NCI-H2029 treated with DMSO at 0.1 percent for 48 hours (cell line): ENCODE measurements at regions not wholly inside any gene's neighbourhood (a gene's known extent, or its start where the extent isn't known, plus 50 kb on each side); places are given as distances from the start of the nearest gene placed in this dataset.
A peak's percentile ranks its signal among the peaks of the same experiment; 100 is the strongest.
"Not testable (repeated sequence)": the region's sequence is repeated elsewhere in the genome, so short reads cannot be mapped to it uniquely, and the experiment has no call there.

ENCODE experiments used
- DNase-seq: peaks from one replicate; lab custom pipeline; 2025; lab: John Stamatoyannopoulos, UW

GRCh38 chr9:17083258-17083657 is 51.6 kb upstream of the CNTLN start:
- DNase-seq = no peak

- no peak for DNase-seq
These were observed 52.3 kb upstream of the CNTLN start for GRCh38 chr9:17082343-17083064.

GRCh38 chr9:17081814-17082213 is 53.0 kb upstream of the CNTLN start:
- no peak for DNase-seq

DNA sequence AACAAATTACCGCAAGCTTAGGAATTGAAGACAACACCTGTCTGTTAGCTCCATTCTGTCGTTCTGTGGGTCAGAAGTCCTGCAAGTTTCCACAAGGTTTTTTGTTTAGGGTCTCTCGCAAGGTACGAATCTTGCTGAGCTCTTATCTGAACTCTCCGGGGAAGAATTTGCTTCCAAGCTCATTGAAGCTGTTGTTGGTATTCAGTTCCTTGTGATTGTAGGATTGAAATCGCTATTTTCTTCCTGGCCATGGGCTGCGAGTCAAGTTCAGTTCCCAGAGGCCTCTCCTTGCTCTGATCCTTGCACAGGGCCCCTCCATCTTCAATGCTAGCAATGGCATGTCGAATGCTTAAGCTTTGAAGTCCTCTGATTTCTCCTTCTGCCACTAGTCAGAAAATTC is 53.5 kb upstream of the CNTLN start:
- no peak for DNase-seq

DNA sequence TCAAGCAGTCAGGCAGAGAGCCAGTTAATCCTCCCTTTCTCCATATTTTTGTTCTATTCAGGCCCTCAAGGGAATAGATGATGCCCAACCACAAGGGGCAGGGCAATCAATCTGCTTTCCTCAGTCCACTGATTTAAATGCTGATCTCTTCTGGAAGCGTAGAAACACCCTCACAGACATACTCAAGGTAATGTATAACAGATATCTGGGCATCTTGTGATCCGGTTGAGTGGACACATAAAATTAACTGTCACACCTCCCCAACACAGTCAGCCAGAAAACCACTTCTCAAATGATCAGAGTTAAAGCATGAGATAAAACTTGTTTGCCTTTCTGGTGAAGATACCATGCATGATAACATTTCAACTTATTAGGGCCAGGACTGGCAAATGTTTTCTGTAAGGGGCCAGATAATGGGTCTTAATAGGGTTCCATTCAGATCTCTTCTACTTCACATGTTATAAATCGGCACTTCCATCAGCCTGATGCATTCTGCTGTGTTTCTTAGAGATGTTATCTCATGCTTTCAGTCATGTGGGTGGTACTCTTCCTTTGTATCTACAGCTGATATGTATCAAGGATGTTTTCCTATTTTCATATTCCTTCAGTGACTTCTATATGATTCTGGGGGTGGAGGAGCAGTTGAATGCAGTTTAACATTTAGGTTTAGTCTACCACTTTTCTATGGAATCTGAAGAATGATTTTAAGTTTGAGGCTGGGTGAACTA is 58.9 kb upstream of the CNTLN start:
- DNase-seq = no peak

GRCh38 chr9:17075146-17075757 is 59.6 kb upstream of the CNTLN start:
- no peak for DNase-seq

DNA sequence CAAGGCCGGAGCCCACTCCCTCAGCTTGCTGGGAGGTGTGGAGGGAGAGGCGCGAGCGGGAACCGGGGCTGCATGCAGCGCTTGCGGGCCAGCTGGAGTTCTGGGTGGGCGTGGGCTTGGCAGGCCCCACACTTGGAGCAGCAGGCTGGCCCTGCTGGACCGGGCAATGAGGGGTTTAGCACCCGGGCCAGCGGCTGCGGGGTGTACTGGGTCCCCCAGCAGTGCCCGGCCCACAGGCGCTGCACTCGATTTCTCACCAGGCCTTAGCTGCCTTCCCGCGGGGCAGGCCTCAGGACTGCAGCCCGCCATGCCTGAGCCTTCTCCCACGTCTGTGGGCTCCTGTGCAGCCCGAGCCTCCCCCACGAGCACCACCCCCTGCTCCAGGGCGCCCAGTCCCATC is 62.3 kb upstream of the CNTLN start:
- DNase-seq = not testable (repeated sequence)

- no peak for DNase-seq
These were observed 66.2 kb upstream of the CNTLN start for GRCh38 chr9:17068671-17069070.

GRCh38 chr9:17065062-17065461 is 69.8 kb upstream of the CNTLN start:
- DNase-seq = peak; percentile 7

DNA sequence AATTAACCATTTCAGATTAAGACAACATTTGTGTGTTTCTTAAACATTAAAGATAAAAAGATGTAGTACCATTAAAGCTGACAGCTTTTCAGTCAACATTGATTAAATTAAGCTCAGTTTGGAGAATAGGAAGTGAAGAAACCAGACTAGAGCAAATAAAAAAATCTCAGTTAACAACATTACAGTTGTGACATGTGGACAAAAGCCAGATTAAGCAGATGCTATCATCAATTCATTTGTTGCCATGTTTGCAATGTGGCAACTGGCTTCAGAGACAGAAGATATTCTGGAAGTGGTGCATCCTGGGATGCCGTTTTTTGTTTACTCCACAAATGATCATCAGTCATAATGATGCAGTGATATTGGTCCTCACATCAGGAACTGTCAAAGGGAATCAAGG is 70.3 kb upstream of the CNTLN start:
- no peak for DNase-seq

- DNase-seq = peak; percentile 11
These were observed 71.2 kb upstream of the CNTLN start for GRCh38 chr9:17063535-17064135.

DNA sequence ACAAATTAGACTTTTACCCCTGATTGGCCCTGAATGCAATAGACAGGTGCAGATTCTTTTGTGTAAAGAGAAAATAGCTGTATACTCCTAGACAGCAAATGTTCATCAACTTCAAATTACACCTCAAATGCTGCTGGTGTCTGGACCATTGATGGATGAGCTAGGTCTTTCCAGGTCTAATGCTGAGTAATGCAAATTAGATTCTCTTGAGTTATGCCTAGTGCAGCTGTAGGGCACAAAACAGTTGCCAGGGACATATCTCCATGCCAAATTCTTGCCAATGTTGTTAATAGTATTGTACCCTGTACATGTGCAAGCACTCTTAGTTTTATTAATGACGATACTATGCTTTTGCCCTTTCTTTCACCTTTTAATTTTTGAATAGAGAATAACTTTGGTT is 72.3 kb upstream of the CNTLN start:
- no peak for DNase-seq

- DNase-seq = no peak
These were observed 74.4 kb upstream of the CNTLN start for GRCh38 chr9:17060450-17060849.

GRCh38 chr9:17059465-17059864 is 75.4 kb upstream of the CNTLN start:
- no peak for DNase-seq

DNA sequence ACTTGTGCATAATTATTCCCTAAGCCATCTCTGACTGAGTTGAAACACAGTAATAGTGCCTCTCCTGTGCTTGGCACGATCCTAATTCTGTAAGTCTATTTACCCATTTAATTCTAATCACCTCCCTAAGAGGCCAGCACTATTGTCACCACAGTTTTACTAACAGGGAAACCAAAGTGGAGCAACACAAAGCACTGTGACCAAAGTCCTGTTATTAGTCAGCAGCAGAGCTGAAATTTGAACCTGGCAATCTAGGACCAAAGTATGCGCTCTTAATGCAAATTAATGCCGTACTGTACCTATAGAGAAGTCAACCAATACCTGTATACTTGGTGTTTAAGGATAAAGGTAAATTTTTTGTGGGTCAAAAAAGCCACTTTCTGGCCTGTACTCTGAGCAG is 77.1 kb upstream of the CNTLN start:
- no peak for DNase-seq

DNA sequence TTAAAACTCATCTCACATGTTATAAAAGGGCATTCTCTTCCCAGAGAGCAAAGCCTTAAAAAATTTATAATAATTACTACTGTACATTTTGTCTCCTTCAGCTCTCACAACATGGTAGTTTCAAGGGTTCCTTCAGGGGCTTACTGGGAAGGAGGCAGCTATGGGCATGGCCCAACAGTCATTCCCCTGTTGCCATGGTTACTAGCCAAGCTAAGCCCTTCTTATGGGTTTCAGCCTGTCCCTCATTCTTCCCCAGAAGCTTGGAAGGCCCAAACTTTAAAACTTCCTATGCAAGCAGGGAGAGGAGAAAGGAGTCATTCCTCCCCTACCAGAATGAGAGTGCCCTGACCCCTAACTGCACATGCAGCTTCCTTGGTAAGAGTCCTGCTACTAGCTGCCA is 82.2 kb upstream of the CNTLN start:
- no peak for DNase-seq

GRCh38 chr9:17045381-17045940 is 89.4 kb upstream of the CNTLN start:
- DNase-seq = no peak

DNA sequence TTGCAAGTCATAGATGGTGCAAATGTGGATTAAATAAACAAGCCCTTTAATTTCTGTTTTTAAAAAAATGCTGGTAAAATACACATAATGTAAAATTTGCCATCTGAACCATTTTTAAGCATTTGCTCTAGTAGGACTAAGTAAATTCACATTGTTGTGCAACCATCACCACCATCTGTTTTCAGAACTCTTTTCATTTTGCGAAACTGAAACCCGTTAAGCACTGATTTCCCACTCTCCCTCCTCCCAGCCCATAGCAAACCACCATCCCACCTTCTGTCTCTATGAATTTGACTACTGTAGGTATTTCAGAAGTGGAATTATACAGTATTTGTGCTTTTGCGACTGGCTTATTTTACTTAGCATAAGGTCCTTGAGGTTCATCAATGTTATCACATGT is 103.3 kb upstream of the CNTLN start:
- DNase-seq = no peak

- no peak for DNase-seq
These were observed 109.6 kb upstream of the CNTLN start for GRCh38 chr9:17025281-17025680.

- DNase-seq = no peak
These were observed 110.7 kb upstream of the CNTLN start for GRCh38 chr9:17024129-17024528.

DNA sequence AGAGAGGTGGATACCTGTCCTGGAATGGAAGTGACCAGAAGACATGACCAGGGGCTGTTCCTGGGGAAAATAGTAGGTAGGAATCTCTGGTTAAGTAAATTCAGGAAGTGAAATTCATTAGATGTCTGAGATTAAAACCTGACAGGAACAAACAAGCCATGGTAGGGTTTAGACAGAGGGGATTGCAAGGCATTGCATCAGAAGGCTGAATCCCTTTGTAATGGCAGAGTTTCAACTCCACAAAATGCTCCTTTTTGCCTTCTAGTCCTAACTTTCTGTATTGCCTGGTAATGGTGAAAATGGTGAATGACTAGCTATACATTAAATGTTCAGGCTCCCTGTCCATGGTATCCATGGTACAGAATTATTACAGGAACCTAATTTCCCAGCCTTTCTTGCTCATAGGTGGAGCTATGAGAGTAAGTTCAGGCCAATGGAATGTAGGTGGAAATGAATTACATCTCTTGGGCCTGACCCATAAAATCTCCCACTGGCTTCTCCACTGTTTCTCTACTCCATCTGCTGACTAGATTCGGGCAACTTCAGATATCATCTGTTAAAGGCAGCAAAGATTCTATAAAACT is 113.4 kb upstream of the CNTLN start:
- DNase-seq = no peak

- DNase-seq = no peak
These were observed 115.4 kb upstream of the CNTLN start for GRCh38 chr9:17019398-17019797.
